OCI-LY1 (cell line): ENCODE measurements at regions not wholly inside any gene's neighbourhood (a gene's known extent, or its start where the extent isn't known, plus 50 kb on each side); places are given as distances from the start of the nearest gene placed in this dataset.
"Not testable (repeated sequence)": the region's sequence is repeated elsewhere in the genome, so short reads cannot be mapped to it uniquely, and the experiment has no call there.

Source experiments
- H2AFZ ChIP-seq: fragments of 200-600 bp; sonication (generic), shearing (Covaris generic); 2 replicates; pipeline ENCODE4 v1.6.0; 2014; ENCODE audit warnings: antibody characterized with exemption, mild to moderate bottlenecking, low read length
- H3F3A ChIP-seq: fragments of 200-600 bp; sonication (generic), shearing (Covaris generic); 2 replicates; pipeline ENCODE4 v1.6.0; 2014; ENCODE audit warnings: mild to moderate bottlenecking, antibody characterized with exemption, low read length, moderate library complexity; ENCODE audit not compliant: insufficient read depth
- H3K27ac ChIP-seq: fragments of 200-600 bp; sonication (generic); 2 replicates; pipeline ENCODE4 v1.5.1; 2014; ENCODE audit warnings: low read length, mixed run types, mild to moderate bottlenecking, low read depth; ENCODE audit not compliant: poor library complexity, severe bottlenecking
- H3K27me3 ChIP-seq: fragments of 200-600 bp; sonication (generic); 2 replicates; pipeline ENCODE4 v1.6.0; 2014; ENCODE audit warnings: antibody characterized with exemption, mild to moderate bottlenecking, low read length, moderate library complexity; ENCODE audit not compliant: insufficient read depth
- H3K36me3 ChIP-seq: fragments of 200-600 bp; sonication (generic); 2 replicates; pipeline ENCODE4 v1.6.1; 2014; ENCODE audit warnings: mild to moderate bottlenecking, antibody characterized with exemption, low read length, moderate library complexity, mixed read lengths; ENCODE audit not compliant: insufficient read depth
- H3K4me1 ChIP-seq: fragments of 200-600 bp; sonication (generic); 2 replicates; pipeline ENCODE4 v1.5.1; 2014; ENCODE audit warnings: mild to moderate bottlenecking, low read length, moderate library complexity; ENCODE audit not compliant: insufficient read depth, severe bottlenecking
- H3K4me2 ChIP-seq: fragments of 200-600 bp; sonication (generic), shearing (Covaris generic); 2 replicates; pipeline ENCODE4 v1.6.1; 2014; ENCODE audit warnings: low read length
- H3K4me3 ChIP-seq: fragments of 200-600 bp; sonication (generic); 2 replicates; pipeline ENCODE4 v1.5.1; 2014; ENCODE audit warnings: low read length, low read depth, mild to moderate bottlenecking, mixed read lengths; ENCODE audit not compliant: poor library complexity, severe bottlenecking
- H3K79me2 ChIP-seq: fragments of 200-600 bp; shearing (Covaris generic); 2 replicates; pipeline ENCODE4 v1.6.1; 2016; ENCODE audit warnings: mixed run types, low read length, mixed read lengths; ENCODE audit not compliant: insufficient read depth
- H3K9ac ChIP-seq: fragments of 200-600 bp; sonication (generic), shearing (Covaris generic); 2 replicates; pipeline ENCODE4 v1.6.1; 2014; ENCODE audit warnings: mild to moderate bottlenecking, low read length, mixed read lengths
- H3K9me2 ChIP-seq: fragments of 200-600 bp; sonication (generic), shearing (Covaris generic); 2 replicates; pipeline ENCODE4 v1.6.1; 2014; ENCODE audit warnings: low read depth, mild to moderate bottlenecking, low read length, mixed read lengths
- H3K9me3 ChIP-seq: fragments of 200-600 bp; shearing (Covaris generic); 2 replicates; pipeline ENCODE4 v1.6.1; 2014; ENCODE audit warnings: low read length, mixed read lengths
- H4K20me1 ChIP-seq: fragments of 200-600 bp; sonication (generic), shearing (Covaris generic); 2 replicates; pipeline ENCODE4 v1.6.0; 2016; ENCODE audit warnings: mild to moderate bottlenecking, low read length; ENCODE audit not compliant: insufficient read depth
- CTCF ChIP-seq: fragments of 200-600 bp; sonication (generic), shearing (Covaris generic); IDR thresholded peaks from 2 replicates; pipeline ENCODE4 v1.5.1; 2017; ENCODE audit warnings: mild to moderate bottlenecking, antibody characterized with exemption, low read length, moderate library complexity, mixed read lengths
- EZH2 ChIP-seq: fragments of 200-600 bp; sonication (generic), shearing (Covaris generic); IDR thresholded peaks from 2 replicates; pipeline ENCODE4 v1.8.0; 2017; ENCODE audit warnings: borderline replicate concordance, mixed run types, mild to moderate bottlenecking, antibody characterized with exemption, low read length, moderate library complexity, mixed read lengths

GRCh38 chrX:92249125-92249524 lies 469.9 kb downstream of the PCDH11X start:
- H3K4me3 ChIP-seq, result no peak overlapping the region
- no peaks in the 10 kb centered on the region for H3K9me3 ChIP-seq
- H3K27ac ChIP-seq, result no peak overlapping the region
- no peaks in the 10 kb centered on the region for H3K36me3 ChIP-seq
- no peak overlapping the region for H3K9ac ChIP-seq
- no peak for TF ChIP-seq EZH2
- TF ChIP-seq CTCF, result no peak
- H4K20me1 ChIP-seq, result no peaks in the 10 kb centered on the region
- H2AFZ ChIP-seq, result no peak overlapping the region
- H3K27me3 ChIP-seq, result no peaks in the 10 kb centered on the region
- H3K9me2 ChIP-seq, result no peaks in the 10 kb centered on the region
- no peaks in the 10 kb centered on the region for H3F3A ChIP-seq
- H3K4me1 ChIP-seq, result no peaks in the 10 kb centered on the region
- no peak overlapping the region for H3K4me2 ChIP-seq
- no peaks in the 10 kb centered on the region for H3K79me2 ChIP-seq

GRCh38 chrX:92260102-92260501 lies 480.9 kb downstream of the PCDH11X start:
- H3K27ac ChIP-seq, result no peak overlapping the region
- H3K9me2 ChIP-seq, result no peaks in the 10 kb centered on the region
- no peaks in the 10 kb centered on the region for H3K9me3 ChIP-seq
- TF ChIP-seq CTCF, result no peak
- TF ChIP-seq EZH2, result no peak
- H3K4me2 ChIP-seq, result peak overlapping the region; percentile 34; the same call in 1 of the 2 replicates
- H3K9ac ChIP-seq, result no peak overlapping the region
- H3K27me3 ChIP-seq, result no peaks in the 10 kb centered on the region
- H2AFZ ChIP-seq, result no peak overlapping the region
- no peak overlapping the region for H3K4me3 ChIP-seq
- H3F3A ChIP-seq, result no peaks in the 10 kb centered on the region
- no peaks in the 10 kb centered on the region for H3K79me2 ChIP-seq
- peaks cover 7% of the 10 kb centered on the region for H3K4me1 ChIP-seq
- H3K36me3 ChIP-seq, result no peaks in the 10 kb centered on the region
- H4K20me1 ChIP-seq, result no peaks in the 10 kb centered on the region

GRCh38 chrX:92270936-92271855 lies 492.0 kb downstream of the PCDH11X start:
- H3K4me1 ChIP-seq, result peaks cover 11% of the 10 kb centered on the region
- no peak overlapping the region; the same call in 1 of the 2 replicates for H2AFZ ChIP-seq
- H3K9me2 ChIP-seq, result no peaks in the 10 kb centered on the region
- no peaks in the 10 kb centered on the region for H4K20me1 ChIP-seq
- no peak overlapping the region for H3K9ac ChIP-seq
- H3K9me3 ChIP-seq, result no peaks in the 10 kb centered on the region
- no peaks in the 10 kb centered on the region for H3K27me3 ChIP-seq
- no peaks in the 10 kb centered on the region for H3K36me3 ChIP-seq
- no peak overlapping the region for H3K27ac ChIP-seq
- TF ChIP-seq CTCF, result no peak
- TF ChIP-seq EZH2, result no peak
- H3F3A ChIP-seq, result no peaks in the 10 kb centered on the region
- peak overlapping the region; percentile 24; the same call in 1 of the 2 replicates for H3K4me2 ChIP-seq
- H3K79me2 ChIP-seq, result no peaks in the 10 kb centered on the region
- no peak overlapping the region for H3K4me3 ChIP-seq

- H3F3A ChIP-seq, H3K4me3 ChIP-seq, H2AFZ ChIP-seq, H3K4me1 ChIP-seq, H3K36me3 ChIP-seq, H3K9me3 ChIP-seq, H4K20me1 ChIP-seq, H3K79me2 ChIP-seq, H3K4me2 ChIP-seq, H3K27ac ChIP-seq, H3K9ac ChIP-seq, H3K9me2 ChIP-seq, H3K27me3 ChIP-seq: not testable (repeated sequence)
Measured at GRCh38 chrX:92278556-92278955, 499.4 kb downstream of the PCDH11X start.

GRCh38 chrX:92280347-92280746 lies 501.2 kb downstream of the PCDH11X start:
- H3K4me1 ChIP-seq, H3F3A ChIP-seq, H3K9me2 ChIP-seq, H3K36me3 ChIP-seq, H2AFZ ChIP-seq, H3K4me2 ChIP-seq, H3K27me3 ChIP-seq, H4K20me1 ChIP-seq, H3K9me3 ChIP-seq, H3K79me2 ChIP-seq, H3K4me3 ChIP-seq, H3K27ac ChIP-seq, H3K9ac ChIP-seq: not testable (repeated sequence)
